Osteocyte (in vitro differentiated cells): ENCODE measurements at regions not wholly inside any gene's neighbourhood (a gene's known extent, or its start where the extent isn't known, plus 50 kb on each side); places are given as distances from the start of the nearest gene placed in this dataset.

Experiments used
- DNase-seq: peaks from one replicate; pipeline ENCODE4 v3.0.0; 2021; ENCODE audit warnings: mixed read lengths; ENCODE audit not compliant: unreplicated experiment; ENCODE audit errors: extremely low spot score
- H3K27ac Mint-ChIP-seq: one replicate; pipeline ENCODE4 v1.8.0; 2021; ENCODE audit warnings: mild to moderate bottlenecking, mixed read lengths; ENCODE audit not compliant: unreplicated experiment
- H3K27me3 Mint-ChIP-seq: one replicate; pipeline ENCODE4 v1.8.0; 2021; ENCODE audit warnings: mixed read lengths; ENCODE audit not compliant: unreplicated experiment
- H3K36me3 Mint-ChIP-seq: one replicate; pipeline ENCODE4 v1.8.0; 2021; ENCODE audit warnings: mixed read lengths; ENCODE audit not compliant: unreplicated experiment
- H3K4me1 Mint-ChIP-seq: one replicate; pipeline ENCODE4 v1.8.0; 2021; ENCODE audit warnings: mixed read lengths; ENCODE audit not compliant: unreplicated experiment
- H3K4me3 Mint-ChIP-seq: one replicate; pipeline ENCODE4 v1.8.0; 2021; ENCODE audit warnings: mild to moderate bottlenecking, moderate library complexity, mixed read lengths; ENCODE audit not compliant: unreplicated experiment
- H3K9me3 Mint-ChIP-seq: one replicate; pipeline ENCODE4 v1.8.0; 2021; ENCODE audit warnings: mixed read lengths; ENCODE audit not compliant: unreplicated experiment
- CTCF ChIP-seq: fragments of 200-600 bp; sonication (generic); IDR thresholded peaks from 2 replicates; pipeline ENCODE4 v1.5.0; 2021; ENCODE audit warnings: antibody characterized with exemption, mild to moderate bottlenecking, moderate library complexity

GRCh38 chr18:29465526-29465925 is 1288.6 kb upstream of the CDH2 start:
- Mint-ChIP-seq H3K4me1 (no peaks in the 10 kb centered on the region), H3K9me3 (no peaks in the 10 kb centered on the region), H3K27me3 (peaks cover 27% of the 10 kb centered on the region), H3K36me3 (no peaks in the 10 kb centered on the region), H3K4me3 (no peak overlapping the region), H3K27ac (no peak overlapping the region)
- no peak for DNase-seq
- no peak for TF ChIP-seq CTCF

- Mint-ChIP-seq H3K27me3 (peaks cover 42% of the 10 kb centered on the region), H3K4me3 (no peak overlapping the region), H3K4me1 (no peaks in the 10 kb centered on the region), H3K9me3 (no peaks in the 10 kb centered on the region), H3K27ac (no peak overlapping the region), H3K36me3 (no peaks in the 10 kb centered on the region)
- no peak for DNase-seq
- TF ChIP-seq CTCF: no peak
These were observed 1283.0 kb upstream of the CDH2 start for GRCh38 chr18:29459972-29460371.

DNA sequence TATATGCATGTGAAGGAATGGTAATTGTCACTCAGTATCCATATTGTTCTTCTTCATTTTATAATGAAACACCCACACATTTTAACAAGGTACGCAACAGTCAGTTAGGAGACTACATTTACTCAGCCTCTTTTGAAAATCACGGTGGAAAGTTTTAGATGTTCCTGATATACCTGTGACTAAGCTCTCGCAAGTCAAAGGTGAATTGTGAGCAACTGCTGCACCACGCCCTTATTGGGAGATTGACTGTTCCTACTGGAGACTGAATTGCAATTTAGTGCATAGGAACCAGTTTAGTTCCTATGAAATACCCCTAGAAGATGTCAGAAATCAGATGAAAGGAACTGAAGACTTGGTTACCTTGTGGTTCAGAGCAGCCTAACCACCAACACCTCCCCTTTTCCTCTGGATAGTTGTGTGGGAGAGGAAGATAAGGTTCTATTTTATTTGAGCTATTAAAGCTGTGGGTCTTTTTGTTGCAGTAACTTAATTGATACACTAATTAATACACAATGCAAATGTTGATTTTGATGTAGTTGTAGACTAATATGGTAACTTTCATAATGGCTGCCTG is 1280.5 kb upstream of the CDH2 start:
- TF ChIP-seq CTCF: no peak
- no peaks in the 10 kb centered on the region for H3K9me3 Mint-ChIP-seq
- H3K27me3 Mint-ChIP-seq: peaks cover 43% of the 10 kb centered on the region
- H3K4me1 Mint-ChIP-seq: no peaks in the 10 kb centered on the region
- no peak overlapping the region for H3K27ac Mint-ChIP-seq
- H3K4me3 Mint-ChIP-seq: no peak overlapping the region
- no peak for DNase-seq
- H3K36me3 Mint-ChIP-seq: no peaks in the 10 kb centered on the region

- DNase-seq: no peak
- Mint-ChIP-seq H3K4me1 (no peaks in the 10 kb centered on the region), H3K36me3 (no peaks in the 10 kb centered on the region), H3K4me3 (no peak overlapping the region), H3K27me3 (peaks cover 22% of the 10 kb centered on the region), H3K9me3 (no peaks in the 10 kb centered on the region), H3K27ac (no peak overlapping the region)
- TF ChIP-seq CTCF: no peak
These were observed 1272.5 kb upstream of the CDH2 start for GRCh38 chr18:29449424-29449823.

DNA sequence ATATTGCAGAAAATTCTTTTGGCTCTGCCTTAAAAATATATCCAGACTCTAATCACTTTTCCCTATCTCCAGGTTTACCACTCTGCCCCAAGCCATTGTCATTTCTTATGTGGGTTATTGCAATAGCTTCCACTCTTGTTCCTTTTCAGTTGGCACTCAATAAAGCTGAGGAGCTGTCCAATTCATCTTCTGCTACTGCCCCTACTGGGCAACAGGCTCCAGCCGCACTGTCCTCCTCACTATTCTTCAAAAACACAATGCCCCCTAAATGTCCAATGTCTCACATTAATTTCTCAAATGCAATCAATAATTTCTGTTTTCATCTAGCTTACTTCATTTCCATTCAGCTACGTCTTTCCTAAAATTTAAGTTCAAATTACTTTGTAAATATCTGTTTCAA is 1262.5 kb upstream of the CDH2 start:
- Mint-ChIP-seq H3K36me3 (no peaks in the 10 kb centered on the region), H3K27me3 (peaks cover 25% of the 10 kb centered on the region), H3K27ac (no peak overlapping the region), H3K4me1 (no peaks in the 10 kb centered on the region), H3K4me3 (no peak overlapping the region), H3K9me3 (no peaks in the 10 kb centered on the region)
- peak; percentile 38 for TF ChIP-seq CTCF
- no peak for DNase-seq
